Breast epithelium (tissue), 4 donors: ENCODE measurements at regions not wholly inside any gene's neighbourhood (a gene's known extent, or its start where the extent isn't known, plus 50 kb on each side); places are given as distances from the start of the nearest gene placed in this dataset.

Experiments
- DNase-seq, 2 donors: peaks; one replicate each; pipeline ENCODE4 v3.0.0-alpha.2; 2019; ENCODE audit warnings: low spot score in 2 of 2
- H3K27ac ChIP-seq, 2 donors: fragments of 200-600 bp; sonication (generic) in 1 of 2; one replicate each; pipeline ENCODE4 v1.5.1; 2016 to 2019; ENCODE audit warnings: mild to moderate bottlenecking in 1 of 2
- H3K27me3 ChIP-seq, 2 donors: fragments of 200-600 bp; sonication (generic) in 1 of 2; one replicate each; pipeline versions ENCODE4 v1.5.1 to v1.6.0; 2017 to 2019; ENCODE audit warnings: control low read depth in 1 of 2, mild to moderate bottlenecking in 1 of 2
- H3K36me3 ChIP-seq: fragments of 200-600 bp; one replicate; pipeline ENCODE4 v1.5.1; 2019
- H3K4me1 ChIP-seq, 2 donors: fragments of 200-600 bp; sonication (generic); one replicate each; pipeline ENCODE4 v1.5.1; 2016 to 2019; ENCODE audit warnings: control low read depth in 1 of 2
- H3K4me3 ChIP-seq, 3 donors: fragments of 200-600 bp; sonication (generic); 1 replicate in 2 of 3; 2 replicates in 1 of 3; pipeline ENCODE4 v1.5.1; 2016 to 2019; ENCODE audit warnings: mild to moderate bottlenecking in 3 of 3, moderate library complexity in 2 of 3
- H3K9me3 ChIP-seq, 2 donors: fragments of 200-600 bp; sonication (generic) in 1 of 2; one replicate each; pipeline ENCODE4 v1.5.1; 2016 to 2019; ENCODE audit warnings: control low read depth in 1 of 2
- POLR2A ChIP-seq: fragments of 450-650 bp; IDR thresholded peaks from one replicate; pipeline ENCODE4 v1.6.1; 2016; ENCODE audit warnings: antibody characterized with exemption, mild to moderate bottlenecking, moderate library complexity
- POLR2AphosphoS5 ChIP-seq, 3 donors: sonication (generic); formaldehyde crosslinking; IDR thresholded peaks; one replicate each; pipeline ENCODE4 v1.6.1; 2017; ENCODE audit warnings: antibody characterized with exemption in 3 of 3
- intact Hi-C: fragments of 100-400 bp; cut with DNase I; formaldehyde crosslinking; loops from one replicate; pipeline ENCODE4 v1.15.1; 2023; ENCODE audit warnings: low total_unique reads
- TF ChIP-seq, protein P1 (sequence below), 3 donors: fragments of 450-650 bp; IDR thresholded peaks; one replicate each; pipeline ENCODE4 v1.5.1; 2016 to 2017; ENCODE audit warnings: antibody characterized with exemption in 3 of 3, mild to moderate bottlenecking in 3 of 3, moderate library complexity in 3 of 3

DNA sequence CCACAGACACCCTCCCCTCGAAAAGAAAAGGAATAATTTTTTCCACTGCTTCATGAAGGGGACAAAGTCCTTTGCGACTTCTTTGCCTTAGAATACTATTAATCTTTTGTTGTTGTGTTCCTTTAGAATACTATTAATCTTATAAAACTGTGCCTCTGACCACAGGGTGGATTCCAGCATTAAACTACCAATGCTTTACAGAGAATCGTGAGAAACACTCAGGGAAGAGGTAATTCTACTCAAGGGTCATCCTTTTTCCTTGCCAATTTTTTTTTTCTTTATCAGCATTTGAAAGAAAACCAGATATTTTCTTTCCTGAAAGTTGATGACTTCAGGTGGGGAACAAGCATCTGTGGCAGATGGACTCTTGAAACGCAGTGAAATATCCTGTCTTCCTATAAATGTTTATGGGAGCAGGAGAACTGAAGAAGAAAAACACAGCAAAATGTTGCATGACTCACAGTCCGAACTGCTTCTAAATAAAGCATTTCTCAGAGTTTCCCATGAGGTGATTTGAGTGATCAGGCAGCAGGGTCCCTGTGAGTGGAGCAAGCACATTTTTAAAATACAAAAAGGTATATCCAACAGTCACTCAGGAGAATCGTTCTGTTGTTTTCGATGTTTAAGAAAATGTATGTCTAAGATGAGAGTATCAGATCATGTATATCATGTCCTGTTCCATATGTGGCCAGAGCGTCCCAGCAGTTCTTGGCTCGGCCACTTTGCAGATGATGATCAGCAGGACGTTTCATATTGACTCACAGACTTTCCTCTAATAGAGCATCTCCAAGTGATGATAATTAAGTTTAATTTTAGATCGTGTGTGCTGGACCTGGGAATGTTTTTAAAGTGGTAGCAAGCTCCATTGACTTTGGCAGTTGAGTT lies 154.2 kb upstream of the RUNX1 start:
- TF ChIP-seq, protein P1, sequence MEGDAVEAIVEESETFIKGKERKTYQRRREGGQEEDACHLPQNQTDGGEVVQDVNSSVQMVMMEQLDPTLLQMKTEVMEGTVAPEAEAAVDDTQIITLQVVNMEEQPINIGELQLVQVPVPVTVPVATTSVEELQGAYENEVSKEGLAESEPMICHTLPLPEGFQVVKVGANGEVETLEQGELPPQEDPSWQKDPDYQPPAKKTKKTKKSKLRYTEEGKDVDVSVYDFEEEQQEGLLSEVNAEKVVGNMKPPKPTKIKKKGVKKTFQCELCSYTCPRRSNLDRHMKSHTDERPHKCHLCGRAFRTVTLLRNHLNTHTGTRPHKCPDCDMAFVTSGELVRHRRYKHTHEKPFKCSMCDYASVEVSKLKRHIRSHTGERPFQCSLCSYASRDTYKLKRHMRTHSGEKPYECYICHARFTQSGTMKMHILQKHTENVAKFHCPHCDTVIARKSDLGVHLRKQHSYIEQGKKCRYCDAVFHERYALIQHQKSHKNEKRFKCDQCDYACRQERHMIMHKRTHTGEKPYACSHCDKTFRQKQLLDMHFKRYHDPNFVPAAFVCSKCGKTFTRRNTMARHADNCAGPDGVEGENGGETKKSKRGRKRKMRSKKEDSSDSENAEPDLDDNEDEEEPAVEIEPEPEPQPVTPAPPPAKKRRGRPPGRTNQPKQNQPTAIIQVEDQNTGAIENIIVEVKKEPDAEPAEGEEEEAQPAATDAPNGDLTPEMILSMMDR (IDR thresholded peaks at IDR 0.05): no peak
- no peak for TF ChIP-seq POLR2A
- no peak for TF ChIP-seq POLR2AphosphoS5 (IDR thresholded peaks at IDR 0.05)
- no peak for DNase-seq
- no peaks in the 10 kb centered on the region for H3K9me3 ChIP-seq
- H3K4me1 ChIP-seq: peaks cover 0 to 5% of the 10 kb centered on the region in 2 donors
- H3K27me3 ChIP-seq: no peaks in the 10 kb centered on the region
- no peak overlapping the region for H3K4me3 ChIP-seq
- no peaks in the 10 kb centered on the region for H3K36me3 ChIP-seq
- intact Hi-C loops: no loop called here
- H3K27ac ChIP-seq: no peak overlapping the region

DNA sequence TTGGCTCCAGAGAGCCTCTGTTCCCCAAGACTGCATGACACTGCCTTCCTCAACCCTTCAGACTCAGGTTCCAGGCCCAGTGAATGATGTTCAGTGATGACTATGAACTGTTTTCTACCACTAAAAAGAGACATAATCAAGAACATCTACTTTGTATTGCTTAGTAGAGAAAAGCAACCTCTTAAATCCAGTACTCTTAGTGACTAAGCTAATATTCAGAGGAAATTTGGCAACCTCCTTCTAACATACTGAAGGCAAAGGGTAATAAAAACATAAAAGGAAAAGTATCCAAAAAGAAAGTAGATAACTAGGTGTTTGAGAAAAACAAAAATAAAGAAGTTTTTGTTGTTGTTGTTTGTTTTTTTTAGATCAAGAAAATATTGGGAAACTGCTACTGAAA lies 153.3 kb upstream of the RUNX1 start:
- no peaks in the 10 kb centered on the region for H3K9me3 ChIP-seq
- H3K27ac ChIP-seq: no peak overlapping the region
- peaks cover 0 to 5% of the 10 kb centered on the region in 2 donors for H3K4me1 ChIP-seq
- no peak overlapping the region for H3K4me3 ChIP-seq
- intact Hi-C loops: no loop called here
- DNase-seq: no peak
- TF ChIP-seq POLR2AphosphoS5 (IDR thresholded peaks at IDR 0.05): no peak
- TF ChIP-seq POLR2A: no peak
- H3K27me3 ChIP-seq: no peaks in the 10 kb centered on the region
- no peaks in the 10 kb centered on the region for H3K36me3 ChIP-seq

DNA sequence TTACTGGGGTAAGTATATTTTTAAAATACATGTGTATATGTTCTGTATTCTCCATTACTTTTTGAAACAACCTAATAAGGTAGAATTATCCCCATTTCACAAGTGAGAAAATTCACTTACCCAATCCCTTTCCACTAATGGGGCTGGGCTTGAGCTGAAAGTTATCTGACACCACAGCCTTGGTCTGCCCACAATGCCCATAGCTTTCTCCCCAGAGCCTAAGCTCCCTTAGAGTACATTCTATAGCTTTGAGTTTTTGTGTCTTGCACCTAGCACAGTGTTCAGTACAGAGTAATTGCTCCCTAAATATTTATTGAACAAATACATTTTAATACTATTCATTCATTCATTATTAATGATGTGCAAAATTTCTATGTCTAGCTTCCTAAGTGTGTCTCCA lies 152.7 kb upstream of the RUNX1 start:
- no peak for DNase-seq
- H3K27ac ChIP-seq: no peak overlapping the region

DNA sequence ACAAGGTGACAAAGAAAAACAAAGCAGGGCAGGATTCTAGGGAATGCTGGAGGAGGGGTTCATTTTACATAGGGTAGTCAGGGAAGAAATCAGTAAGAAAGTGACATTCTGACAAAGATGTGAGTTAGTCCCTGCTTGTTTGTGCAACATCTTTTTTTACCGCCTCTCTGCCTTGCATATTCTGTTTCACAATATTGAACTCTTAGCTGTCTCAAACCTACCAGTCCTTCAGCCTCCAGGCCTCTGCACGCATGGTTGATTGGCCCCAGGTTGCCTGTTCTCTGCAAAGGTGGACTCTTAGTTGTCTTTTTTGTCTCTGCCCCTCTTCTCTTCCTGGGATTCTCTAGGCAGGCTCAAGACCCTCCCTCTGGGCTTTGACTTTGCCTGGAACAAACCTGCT lies 152.2 kb upstream of the RUNX1 start:
- intact Hi-C loops: no loop called here
- DNase-seq: no peak
- Histone ChIP-seq H3K36me3 (no peaks in the 10 kb centered on the region), H3K4me1 (no peaks in the 10 kb centered on the region), H3K27me3 (no peaks in the 10 kb centered on the region), H3K9me3 (no peaks in the 10 kb centered on the region), H3K4me3 (no peak overlapping the region), H3K27ac (no peak overlapping the region)
- TF ChIP-seq POLR2A (no peak), POLR2AphosphoS5 (IDR thresholded peaks at IDR 0.05) (no peak)
- TF ChIP-seq, protein P1 (IDR thresholded peaks at IDR 0.05): no peak

More for the DNA sequence above, 152.7 kb upstream of the RUNX1 start:
- Histone ChIP-seq H3K36me3 (no peaks in the 10 kb centered on the region), H3K9me3 (no peaks in the 10 kb centered on the region), H3K27me3 (no peaks in the 10 kb centered on the region), H3K4me3 (no peak overlapping the region), H3K4me1 (no peaks in the 10 kb centered on the region)
- TF ChIP-seq, protein P1 (IDR thresholded peaks at IDR 0.05): no peak
- TF ChIP-seq POLR2A (no peak), POLR2AphosphoS5 (IDR thresholded peaks at IDR 0.05) (no peak)
- intact Hi-C loops: no loop called here

DNA sequence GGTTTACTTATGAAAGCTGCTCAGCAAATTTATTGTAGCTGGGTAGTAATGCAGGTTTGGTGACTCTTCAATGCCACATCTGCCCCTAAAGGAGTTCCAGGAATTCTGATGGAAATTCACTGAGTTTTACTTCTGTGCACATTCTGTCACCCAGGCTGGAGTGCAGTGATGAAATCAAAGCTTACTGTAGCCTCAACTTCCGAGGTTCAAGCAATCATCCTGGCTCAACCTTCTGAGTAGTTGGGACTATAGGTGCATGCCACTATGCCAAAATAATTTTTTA lies 150.6 kb upstream of the RUNX1 start:
- Histone ChIP-seq H3K9me3 (no peaks in the 10 kb centered on the region), H3K27me3 (no peaks in the 10 kb centered on the region), H3K27ac (no peak overlapping the region), H3K4me1 (no peaks in the 10 kb centered on the region), H3K4me3 (no peak overlapping the region), H3K36me3 (no peaks in the 10 kb centered on the region)
- no peak for TF ChIP-seq POLR2A
- TF ChIP-seq, protein P1 (IDR thresholded peaks at IDR 0.05): no peak
- no peak for TF ChIP-seq POLR2AphosphoS5 (IDR thresholded peaks at IDR 0.05)
- DNase-seq: no peak
- intact Hi-C loops: no loop called here
